ENCODE measurements at regions not wholly inside any gene's neighbourhood (a gene's known extent, or its start where the extent isn't known, plus 50 kb on each side); places are given as distances from the start of the nearest gene placed in this dataset.
"Not testable (repeated sequence)": the region's sequence is repeated elsewhere in the genome, so short reads cannot be mapped to it uniquely, and the experiment has no call there.

DNA sequence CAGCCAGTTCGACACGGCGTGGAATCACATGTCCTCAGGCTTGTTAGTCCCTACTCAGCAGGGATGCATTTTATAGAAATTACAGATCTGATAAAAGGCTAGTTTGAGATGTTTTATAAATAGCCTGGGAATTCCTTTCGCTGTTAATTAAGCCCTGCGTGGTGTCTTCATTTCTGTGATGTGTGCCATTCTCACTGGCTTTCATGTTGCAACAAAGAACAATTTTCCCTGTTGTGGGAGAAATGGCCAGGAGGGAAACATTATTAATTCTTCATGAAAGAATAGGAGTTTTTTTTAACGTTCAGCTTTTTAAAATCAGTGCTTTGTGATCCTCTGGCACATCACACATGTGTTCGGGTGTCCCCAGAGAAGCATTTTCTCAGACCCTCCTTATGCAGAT, 427.3 kb upstream of the FRG1 start:
- no peak for DNase-seq (ENCODE audit: low read depth)

- no peak for DNase-seq (ENCODE audit: low read depth)
Observed at GRCh38 chr4:189514209-189514608, 426.5 kb upstream of the FRG1 start.

DNA sequence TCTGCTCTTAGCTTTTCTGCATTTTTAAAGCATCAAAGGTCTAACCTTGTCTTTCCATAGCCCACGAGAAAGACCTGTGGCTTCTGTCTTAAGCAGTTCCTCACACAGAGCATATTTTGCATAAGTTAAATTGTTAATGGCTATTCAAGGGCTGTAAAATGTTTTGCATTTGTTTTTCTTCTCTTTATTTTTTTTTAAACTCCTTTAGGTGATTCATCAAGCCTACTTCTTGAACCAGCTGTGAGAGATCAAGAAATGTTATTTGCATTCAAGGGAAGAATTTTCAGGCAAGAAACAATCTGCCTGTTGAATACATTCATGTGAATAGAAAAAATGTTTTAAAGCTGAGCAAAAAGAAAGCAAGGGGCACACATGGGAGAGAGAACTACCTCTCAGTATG, 423.8 kb upstream of the FRG1 start:
- DNase-seq (ENCODE audit: low read depth) = no peak

DNA sequence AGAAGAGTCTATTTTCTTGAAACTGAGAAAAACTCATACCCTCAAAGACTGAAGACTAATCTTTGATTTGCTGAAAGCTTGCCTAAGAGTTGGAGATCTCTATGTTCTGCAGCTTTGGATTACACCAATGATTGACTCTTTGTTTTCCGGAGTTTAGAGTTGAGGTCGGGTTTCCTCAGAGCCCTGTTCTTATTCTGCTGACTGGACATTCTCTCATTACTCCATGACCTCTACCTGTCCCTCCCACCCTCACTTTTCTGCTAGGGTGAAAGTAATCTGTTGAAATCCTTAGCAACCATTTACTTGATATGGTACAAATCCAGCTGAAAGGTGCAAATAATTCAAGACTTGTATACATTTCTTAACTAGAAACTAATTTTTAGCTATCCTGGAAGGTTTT, 421.5 kb upstream of the FRG1 start:
- DNase-seq (ENCODE audit: low read depth) = no peak

DNA sequence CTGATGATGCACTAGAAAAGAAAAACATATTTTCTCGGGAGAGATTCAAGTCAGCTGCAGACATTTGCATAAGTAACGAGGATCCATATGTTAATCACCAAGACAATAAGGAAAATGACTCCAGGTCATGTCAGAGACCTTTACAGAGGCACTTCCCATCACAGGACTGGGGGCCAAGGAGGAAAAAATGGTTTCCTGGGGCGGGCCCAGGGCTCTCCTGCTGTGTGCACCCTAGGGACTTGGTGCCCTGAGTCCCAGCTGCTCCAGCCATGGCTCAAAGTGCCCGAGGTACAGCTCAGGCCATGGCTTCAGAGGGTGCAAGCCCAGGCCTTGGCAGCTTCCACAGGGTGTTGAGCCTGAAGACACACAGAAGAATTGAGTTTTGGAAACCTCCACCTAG, 415.4 kb upstream of the FRG1 start:
- no peak for DNase-seq (ENCODE audit: low read depth)

DNA sequence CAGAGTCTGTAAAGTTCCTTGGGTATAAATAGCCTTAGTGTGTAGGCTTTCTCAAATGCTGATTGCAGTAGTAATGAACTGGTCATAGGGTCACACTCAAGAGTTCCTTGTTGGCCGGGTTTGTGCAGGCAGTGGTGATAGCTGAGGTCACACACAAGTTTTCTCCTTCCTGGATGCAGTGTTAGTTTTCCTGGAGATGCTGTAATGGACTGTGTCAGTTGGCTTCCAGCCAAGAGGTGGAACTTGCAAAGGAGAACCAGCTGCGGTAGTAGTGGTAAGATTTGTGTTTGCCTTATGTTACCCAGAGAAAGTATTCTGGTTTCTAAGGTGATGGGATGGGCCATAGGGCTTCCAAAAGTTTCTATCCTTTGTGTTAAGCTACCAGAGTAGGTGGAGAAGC, 409.8 kb upstream of the FRG1 start:
- no peak for DNase-seq (ENCODE audit: low read depth)

DNA sequence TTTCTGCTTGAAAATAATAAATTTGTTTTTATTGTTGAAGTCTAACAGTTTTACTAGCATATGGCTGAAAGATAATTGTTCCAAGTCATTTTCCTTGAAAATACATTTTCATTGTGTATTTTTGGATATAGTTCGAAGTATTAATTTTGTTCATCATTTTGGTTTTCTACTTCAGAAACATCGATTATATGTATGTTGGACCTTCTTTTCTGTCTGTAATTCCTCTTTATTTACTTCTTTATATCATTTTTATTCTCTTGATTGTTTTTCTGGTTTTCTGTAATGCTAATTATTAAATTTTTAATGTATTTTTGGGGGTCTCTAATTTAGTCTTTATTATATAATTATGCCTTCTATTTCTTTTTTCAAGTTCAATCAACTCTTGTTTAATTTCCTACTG, 407.1 kb upstream of the FRG1 start:
- no peak for DNase-seq (ENCODE audit: low read depth)

DNA sequence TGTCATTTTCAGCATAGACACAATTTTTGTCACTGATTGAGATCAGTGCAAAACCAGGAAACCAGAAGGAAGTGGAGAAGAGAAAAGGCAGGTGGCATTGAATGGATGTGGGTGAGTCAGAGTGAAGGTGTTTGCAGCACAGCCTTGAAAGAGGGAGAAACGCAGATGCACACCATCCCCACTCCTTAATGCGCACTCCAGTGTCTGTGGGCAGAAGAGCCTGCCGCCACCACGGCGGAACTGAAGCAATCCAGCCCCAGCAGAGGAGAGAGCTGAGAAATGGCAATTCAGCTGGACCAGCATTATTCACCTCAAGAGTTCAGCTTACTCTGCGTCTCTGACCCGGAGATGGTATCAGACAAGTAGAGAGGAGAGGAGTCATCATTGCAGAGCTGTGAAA, 393.1 kb upstream of the FRG1 start:
- no peak for DNase-seq (ENCODE audit: low read depth)

GRCh38 chr4:189548484-189549125, 392.1 kb upstream of the FRG1 start:
- DNase-seq (ENCODE audit: low read depth) = no peak

DNA sequence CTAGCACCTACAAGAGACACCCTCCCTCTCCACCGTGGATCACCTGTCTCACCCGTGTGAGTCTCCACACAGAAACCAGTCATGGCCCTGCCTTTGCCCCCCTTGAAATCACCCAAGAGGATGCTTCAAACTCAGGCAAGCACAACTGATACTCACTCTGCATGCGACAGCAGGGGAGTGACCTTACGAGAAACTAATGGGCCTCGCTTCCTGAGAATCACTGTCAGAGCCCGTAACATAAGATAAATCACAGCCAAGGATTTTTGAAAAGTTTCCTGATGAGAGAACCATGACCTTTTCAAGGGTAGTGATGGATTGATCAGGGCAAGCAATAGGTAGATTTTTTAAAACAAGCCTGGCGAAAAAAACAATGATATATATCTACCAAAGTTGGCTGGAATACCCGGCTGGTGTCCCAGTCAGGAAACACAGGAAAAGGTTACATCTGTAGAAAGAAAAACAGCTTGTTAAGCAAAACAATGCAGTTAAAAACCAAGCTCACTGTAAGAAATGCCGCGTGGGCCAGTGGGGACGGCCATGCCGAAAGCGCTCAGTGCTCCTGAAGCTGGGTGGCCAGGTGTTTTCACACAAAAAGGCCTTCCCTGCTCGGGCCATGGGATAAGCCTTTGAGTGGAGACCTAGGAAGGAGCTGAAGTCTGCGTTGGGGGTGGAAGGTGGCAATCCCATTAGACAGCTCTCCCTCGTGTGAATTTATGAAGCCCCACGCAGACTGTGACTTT, 388.6 kb upstream of the FRG1 start:
- not testable (repeated sequence) for DNase-seq (ENCODE audit: low read depth)

- not testable (repeated sequence) for DNase-seq (ENCODE audit: low read depth)
Observed at GRCh38 chr4:189560605-189561004, 380.1 kb upstream of the FRG1 start.

GRCh38 chr4:189563751-189564150, 376.9 kb upstream of the FRG1 start:
- not testable (repeated sequence) for DNase-seq (ENCODE audit: low read depth)

DNA sequence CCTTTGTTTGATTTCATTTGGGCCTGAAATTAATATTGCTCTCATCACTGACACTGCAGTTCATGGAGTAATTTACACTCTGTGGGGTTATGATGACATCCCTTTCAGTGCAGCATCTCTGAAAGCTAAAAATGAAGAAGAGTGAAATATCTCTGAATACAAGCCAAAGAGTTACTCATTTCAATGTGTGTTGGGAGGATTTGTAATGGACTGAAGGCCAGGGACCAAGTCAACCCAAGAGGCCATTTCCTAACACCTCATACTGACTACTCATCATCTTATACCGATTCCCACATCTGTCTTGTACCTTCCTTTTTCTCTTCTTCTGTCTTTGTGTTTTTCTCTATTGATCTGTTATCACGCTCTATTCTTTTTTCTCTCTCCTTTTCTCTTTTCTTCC, 374.4 kb upstream of the FRG1 start:
- not testable (repeated sequence) for DNase-seq (ENCODE audit: low read depth)

DNA sequence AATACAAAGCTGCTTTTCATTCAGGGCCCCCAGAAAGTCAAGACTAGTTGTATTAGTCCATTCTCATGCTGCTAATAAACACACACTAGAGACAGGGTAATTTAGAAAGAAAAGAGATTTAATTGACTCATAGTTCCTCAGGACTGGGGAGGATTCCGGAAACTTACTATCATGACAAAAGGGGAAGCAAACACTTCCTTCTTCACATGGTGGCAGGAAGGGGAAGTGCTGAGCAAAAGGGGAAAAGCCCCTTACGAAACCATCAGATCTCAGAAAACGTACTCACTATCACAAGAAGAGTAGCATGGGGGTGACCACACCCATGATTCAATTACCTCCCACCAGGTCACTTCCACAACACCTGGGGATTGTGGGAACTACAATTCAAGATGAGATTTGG, 373.8 kb upstream of the FRG1 start:
- DNase-seq (ENCODE audit: low read depth) = not testable (repeated sequence)

DNA sequence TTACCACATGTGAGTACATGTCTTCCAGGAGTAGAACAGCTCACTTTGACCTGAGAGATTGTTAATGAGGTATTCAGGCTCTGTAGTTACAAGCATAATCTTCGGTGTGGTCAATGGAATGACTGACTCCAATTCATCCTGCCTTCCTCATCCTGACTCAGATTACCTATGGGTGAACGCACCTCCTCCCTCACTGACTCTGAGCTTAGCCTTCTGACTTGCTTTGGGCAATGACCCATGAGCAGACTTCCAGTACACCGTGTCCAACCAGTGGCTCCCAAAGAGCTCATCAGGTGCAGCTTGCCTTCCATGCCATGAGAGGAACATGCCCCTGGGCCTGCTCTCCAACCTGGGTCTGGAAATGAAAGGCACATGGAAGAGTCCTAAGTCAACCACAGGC, 361.0 kb upstream of the FRG1 start:
- DNase-seq (ENCODE audit: low read depth) = not testable (repeated sequence)

DNA sequence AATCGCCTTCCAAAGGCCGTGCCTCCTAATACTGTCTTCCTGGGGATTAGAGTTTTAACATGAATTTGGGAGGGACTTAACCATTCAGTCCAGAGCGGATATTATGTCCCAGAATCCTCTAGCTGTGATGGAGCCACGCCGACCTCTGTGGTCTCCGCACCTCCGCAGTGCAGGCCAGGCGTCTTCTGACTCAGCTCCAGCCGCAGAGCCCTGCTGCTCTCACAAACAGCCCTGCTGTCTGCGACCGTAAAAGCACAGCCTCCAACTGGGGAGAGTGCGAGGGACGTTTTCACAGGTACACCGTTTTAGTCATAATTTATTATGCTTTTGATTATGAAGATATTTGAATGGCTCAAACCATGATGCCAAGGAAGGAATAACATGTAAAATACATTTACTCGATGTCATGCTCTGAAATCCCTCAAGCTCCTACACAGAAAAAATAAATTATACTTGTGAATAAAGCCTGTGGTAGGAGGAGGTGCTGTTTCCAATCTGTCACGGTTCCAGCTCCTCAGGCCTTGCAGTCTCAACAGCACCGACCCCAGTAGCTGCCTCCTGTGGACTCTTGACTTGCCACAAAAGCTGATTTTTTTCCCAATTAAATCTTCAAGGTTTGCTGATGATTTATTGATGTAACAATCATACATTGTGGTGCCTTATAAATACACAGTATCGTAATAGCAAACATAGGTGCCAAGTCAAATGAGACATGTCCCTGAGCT, 353.6 kb upstream of the FRG1 start:
- not testable (repeated sequence) for DNase-seq (ENCODE audit: low read depth)

DNA sequence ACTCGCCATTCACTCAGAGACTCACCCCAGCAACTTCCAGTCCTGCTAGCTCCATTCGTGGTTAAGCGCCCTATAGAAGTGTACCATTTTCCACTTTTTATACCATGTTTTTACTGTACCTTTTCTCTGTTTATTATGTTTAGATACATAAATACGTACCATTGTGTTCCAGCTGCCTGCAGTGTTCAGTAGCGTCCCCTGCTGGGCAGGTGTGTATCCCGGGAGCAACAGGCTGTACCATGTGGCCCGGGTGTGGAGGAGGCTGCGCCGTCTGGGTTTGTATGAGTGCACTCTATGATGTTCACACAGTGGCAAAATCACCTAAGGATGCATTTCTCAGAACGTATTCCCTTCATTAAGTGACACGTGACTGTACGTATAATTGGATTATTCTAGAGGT, 351.5 kb upstream of the FRG1 start:
- not testable (repeated sequence) for DNase-seq (ENCODE audit: low read depth)

- DNase-seq (ENCODE audit: low read depth) = no peak
Observed at GRCh38 chr4:189592890-189593289, 347.8 kb upstream of the FRG1 start.

GRCh38 chr4:189597341-189597740, 343.3 kb upstream of the FRG1 start:
- no peak for DNase-seq (ENCODE audit: low read depth)

GRCh38 chr4:189600264-189600663, 340.4 kb upstream of the FRG1 start:
- DNase-seq (ENCODE audit: low read depth) = no peak

- DNase-seq (ENCODE audit: low read depth) = no peak
Observed at GRCh38 chr4:189600718-189601435, 339.8 kb upstream of the FRG1 start.

DNA sequence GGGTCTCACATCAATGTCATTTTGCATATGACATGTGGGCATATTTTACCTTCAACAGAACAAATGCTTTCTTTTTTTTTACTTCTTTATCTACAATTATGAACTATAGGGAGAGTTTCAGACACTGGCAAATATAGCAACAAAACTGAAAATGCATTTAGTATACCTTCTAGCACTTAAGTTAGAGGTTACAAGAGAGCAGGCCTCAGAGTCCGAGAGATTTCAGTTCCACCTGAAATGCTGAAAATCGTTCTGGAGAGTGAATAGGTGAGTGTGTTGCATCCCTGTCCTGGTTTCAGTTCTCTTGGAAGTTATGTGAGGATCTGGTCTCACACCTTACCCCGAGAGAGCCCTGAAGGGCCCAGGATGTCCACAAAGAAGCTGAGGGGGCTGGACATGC, 337.8 kb upstream of the FRG1 start:
- DNase-seq (ENCODE audit: low read depth) = not testable (repeated sequence)

- not testable (repeated sequence) for DNase-seq (ENCODE audit: low read depth)
Observed at GRCh38 chr4:189610571-189610970, 330.1 kb upstream of the FRG1 start.
